Activated CD4-positive, alpha-beta memory T cell treated with anti-CD3 and anti-CD28 coated beads, Interleukin-2, amount 10 ng/mL, durations not matched to agents 7 days and 5 days (primary cell): ENCODE measurements at regions not wholly inside any gene's neighbourhood (a gene's known extent, or its start where the extent isn't known, plus 50 kb on each side); places are given as distances from the start of the nearest gene placed in this dataset.

Source experiments
- CTCF ChIA-PET: fragments of 350-600 bp; sonication (Branson Sonifier 250); formaldehyde crosslinking; loops from one replicate; lab custom pipeline; 2021; ENCODE audit warnings: antibody characterized with exemption, inconsistent platforms; lab: Charles Lee
- POLR2A ChIA-PET: fragments of 350-600 bp; sonication (Branson Sonifier 250); formaldehyde crosslinking; loops from one replicate; lab custom pipeline; 2021; ENCODE audit warnings: antibody characterized with exemption; lab: Charles Lee
- DNase-seq: peaks from one replicate; pipeline ENCODE4 v3.0.0-alpha.2; 2020
- H3K27ac Mint-ChIP-seq: one replicate; pipeline ENCODE4 v1.8.0; 2021; ENCODE audit warnings: mild to moderate bottlenecking, mixed read lengths
- H3K27me3 Mint-ChIP-seq: one replicate; pipeline ENCODE4 v1.8.0; 2021; ENCODE audit warnings: mixed read lengths
- H3K36me3 Mint-ChIP-seq: one replicate; pipeline ENCODE4 v1.8.0; 2021; ENCODE audit warnings: low read depth, mixed read lengths
- H3K4me1 Mint-ChIP-seq: one replicate; pipeline ENCODE4 v1.8.0; 2021; ENCODE audit warnings: mixed read lengths
- H3K4me3 Mint-ChIP-seq: one replicate; pipeline ENCODE4 v1.8.0; 2021; ENCODE audit warnings: mild to moderate bottlenecking, mixed read lengths
- H3K9me3 Mint-ChIP-seq: one replicate; pipeline ENCODE4 v1.8.0; 2021; ENCODE audit warnings: mixed read lengths

DNA sequence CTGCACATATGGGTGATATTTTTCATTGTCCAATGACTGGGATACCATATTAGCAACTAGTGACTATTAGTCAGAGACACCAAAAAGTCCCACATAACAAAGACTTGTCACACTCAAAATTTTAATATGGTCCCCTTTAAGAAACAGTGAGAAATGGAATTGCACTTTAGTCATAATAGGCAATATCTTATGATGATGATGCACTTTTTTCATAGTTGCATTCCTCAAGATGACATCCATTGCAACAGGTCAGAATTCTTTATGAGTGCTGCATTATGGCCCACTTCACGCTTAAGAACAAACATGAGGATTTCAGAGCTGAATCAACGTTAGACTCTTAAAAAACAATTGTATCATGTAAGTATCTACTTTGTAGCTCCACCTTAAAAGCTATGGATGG is 608.4 kb upstream of the HTR2C start:
- no peak for DNase-seq
- no peak overlapping the region for H3K4me3 Mint-ChIP-seq
- H3K27me3 Mint-ChIP-seq, result no peaks in the 10 kb centered on the region
- H3K4me1 Mint-ChIP-seq, result no peaks in the 10 kb centered on the region
- no peak overlapping the region for H3K27ac Mint-ChIP-seq
- H3K36me3 Mint-ChIP-seq, result no peaks in the 10 kb centered on the region
- ChIA-PET CTCF (no interaction called here), POLR2A (no interaction called here)
- H3K9me3 Mint-ChIP-seq, result no peaks in the 10 kb centered on the region

DNA sequence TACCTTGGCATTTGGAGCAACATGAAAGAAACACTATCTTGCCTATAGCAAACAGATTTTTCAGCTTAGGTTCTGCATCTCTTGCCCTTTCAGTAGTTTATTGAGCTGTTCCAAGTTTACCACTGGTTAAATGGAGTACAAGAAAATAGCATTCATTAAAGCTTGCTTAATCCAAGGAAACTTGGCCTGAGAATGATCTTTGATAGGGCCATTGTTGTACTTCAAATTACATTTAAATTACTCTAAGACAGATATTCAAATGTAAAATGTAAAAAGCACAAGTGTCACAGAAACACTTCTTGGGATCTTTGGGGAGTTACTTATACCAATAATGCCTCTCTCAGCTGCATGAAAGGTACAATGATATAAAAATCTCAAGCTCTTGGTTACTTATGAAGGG is 609.0 kb upstream of the HTR2C start:
- H3K27ac Mint-ChIP-seq, result no peak overlapping the region
- H3K36me3 Mint-ChIP-seq, result no peaks in the 10 kb centered on the region
- H3K9me3 Mint-ChIP-seq, result no peaks in the 10 kb centered on the region
- POLR2A ChIA-PET, result no interaction called here
- no peak overlapping the region for H3K4me3 Mint-ChIP-seq
- no peaks in the 10 kb centered on the region for H3K4me1 Mint-ChIP-seq
- no peak for DNase-seq
- CTCF ChIA-PET, result no interaction called here
- no peaks in the 10 kb centered on the region for H3K27me3 Mint-ChIP-seq

DNA sequence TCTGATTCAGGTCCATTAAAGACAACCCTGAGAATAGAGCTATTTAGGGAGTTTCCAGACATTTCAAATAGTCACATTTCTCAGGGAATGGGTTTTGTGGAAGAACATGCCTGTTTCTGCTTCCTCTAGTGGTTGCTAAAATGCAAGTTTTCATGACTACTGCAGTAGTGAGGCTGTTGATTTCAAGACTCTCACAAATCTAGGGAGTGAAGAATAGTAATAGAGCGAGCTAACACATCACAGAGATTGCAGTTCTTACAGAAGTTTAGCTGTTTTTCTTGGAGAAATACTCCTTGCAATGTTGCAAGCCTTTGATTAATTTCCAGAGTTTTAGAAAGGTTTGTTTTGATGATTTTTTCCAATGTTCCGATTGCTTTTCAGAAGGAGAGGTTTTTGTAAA is 610.2 kb upstream of the HTR2C start:
- no peaks in the 10 kb centered on the region for H3K9me3 Mint-ChIP-seq
- no peak overlapping the region for H3K27ac Mint-ChIP-seq
- POLR2A ChIA-PET, result no interaction called here
- no peaks in the 10 kb centered on the region for H3K27me3 Mint-ChIP-seq
- CTCF ChIA-PET, result no interaction called here
- no peak overlapping the region for H3K4me3 Mint-ChIP-seq
- H3K4me1 Mint-ChIP-seq, result no peaks in the 10 kb centered on the region
- H3K36me3 Mint-ChIP-seq, result no peaks in the 10 kb centered on the region
- DNase-seq, result no peak

DNA sequence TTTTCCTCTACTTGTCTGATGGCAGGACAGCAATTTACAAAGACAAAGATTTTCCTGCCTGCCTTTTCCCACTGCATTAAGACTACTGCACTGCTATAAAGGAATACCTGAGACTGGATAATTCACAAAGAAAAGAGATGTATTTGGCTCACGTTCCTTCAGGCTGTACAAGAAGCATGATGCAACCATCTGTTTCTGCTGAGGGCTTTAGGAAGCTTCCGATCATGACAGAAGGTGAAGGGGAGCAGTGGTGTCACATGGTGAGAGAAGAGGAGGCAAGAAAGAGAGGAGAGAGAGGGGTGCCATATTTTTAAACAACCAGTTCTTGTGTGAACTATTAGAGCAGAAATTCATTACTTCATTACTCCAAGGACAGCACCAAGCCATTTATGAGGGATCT is 617.1 kb upstream of the HTR2C start:
- no peak overlapping the region for H3K27ac Mint-ChIP-seq
- CTCF ChIA-PET, result no interaction called here
- no peaks in the 10 kb centered on the region for H3K4me1 Mint-ChIP-seq
- H3K27me3 Mint-ChIP-seq, result no peaks in the 10 kb centered on the region
- POLR2A ChIA-PET, result no interaction called here
- no peaks in the 10 kb centered on the region for H3K36me3 Mint-ChIP-seq
- no peak for DNase-seq
- no peak overlapping the region for H3K4me3 Mint-ChIP-seq
- H3K9me3 Mint-ChIP-seq, result no peaks in the 10 kb centered on the region

DNA sequence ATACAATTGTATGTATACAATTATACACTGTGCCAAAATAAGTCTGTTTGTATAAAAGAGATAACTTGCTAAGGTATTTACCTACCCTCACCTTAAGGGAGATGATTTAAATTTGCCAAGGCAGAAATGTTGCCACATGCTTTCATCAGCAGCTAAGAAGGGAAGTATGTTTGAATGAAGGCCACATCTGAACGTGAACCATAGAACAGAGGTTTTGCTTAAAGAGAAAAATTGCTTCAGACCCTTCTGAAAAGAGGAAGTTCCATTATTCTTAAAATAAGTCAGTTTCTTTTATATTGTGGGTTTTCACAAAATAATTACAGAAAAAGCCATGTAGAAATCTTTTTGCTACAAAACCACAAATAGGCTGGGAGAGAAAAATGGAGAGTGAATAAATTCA is 621.5 kb upstream of the HTR2C start:
- no peak for DNase-seq
- H3K27ac Mint-ChIP-seq, result no peak overlapping the region
- H3K9me3 Mint-ChIP-seq, result no peaks in the 10 kb centered on the region
- H3K36me3 Mint-ChIP-seq, result no peaks in the 10 kb centered on the region
- ChIA-PET POLR2A (no interaction called here), CTCF (no interaction called here)
- no peaks in the 10 kb centered on the region for H3K4me1 Mint-ChIP-seq
- no peaks in the 10 kb centered on the region for H3K27me3 Mint-ChIP-seq
- H3K4me3 Mint-ChIP-seq, result no peak overlapping the region

DNA sequence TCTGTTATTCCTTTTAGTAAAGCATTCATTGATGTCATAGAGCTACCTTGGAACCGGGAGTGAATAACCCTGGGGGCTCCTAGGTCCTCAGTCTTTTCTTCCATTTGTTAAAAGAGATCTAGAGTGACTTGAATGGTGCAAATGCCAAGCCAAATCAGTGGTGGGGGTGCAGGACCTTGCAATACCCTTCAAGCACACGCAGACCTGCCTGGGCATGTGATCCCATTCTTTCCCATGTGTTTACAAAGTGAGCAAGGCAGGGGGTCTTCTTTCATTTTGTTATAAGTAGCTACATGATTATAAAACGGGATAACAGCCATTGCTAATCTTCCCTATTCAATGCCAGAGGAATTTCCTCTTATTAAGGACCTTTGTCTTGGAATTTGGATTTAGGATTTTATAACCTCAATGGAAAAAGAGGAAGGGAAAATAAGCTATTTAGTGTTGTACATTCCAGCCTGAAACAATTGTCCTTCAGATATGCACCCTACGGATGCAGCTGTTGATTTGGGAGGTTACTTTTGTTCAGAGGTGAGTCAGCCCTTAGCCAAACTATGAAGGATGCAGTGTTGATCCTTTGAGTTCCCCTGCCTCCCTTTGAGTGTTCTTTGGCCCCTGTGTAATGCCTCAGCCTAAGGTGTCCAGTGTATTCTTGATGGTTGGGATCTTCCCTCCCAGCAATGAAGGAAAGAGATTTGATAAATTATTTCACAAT is 623.8 kb upstream of the HTR2C start:
- Mint-ChIP-seq H3K4me1 (no peaks in the 10 kb centered on the region), H3K36me3 (no peaks in the 10 kb centered on the region), H3K27me3 (no peaks in the 10 kb centered on the region), H3K9me3 (no peaks in the 10 kb centered on the region), H3K4me3 (no peak overlapping the region), H3K27ac (no peak overlapping the region)
- DNase-seq, result no peak
- CTCF ChIA-PET, result no interaction called here
- POLR2A ChIA-PET, result no interaction called here

DNA sequence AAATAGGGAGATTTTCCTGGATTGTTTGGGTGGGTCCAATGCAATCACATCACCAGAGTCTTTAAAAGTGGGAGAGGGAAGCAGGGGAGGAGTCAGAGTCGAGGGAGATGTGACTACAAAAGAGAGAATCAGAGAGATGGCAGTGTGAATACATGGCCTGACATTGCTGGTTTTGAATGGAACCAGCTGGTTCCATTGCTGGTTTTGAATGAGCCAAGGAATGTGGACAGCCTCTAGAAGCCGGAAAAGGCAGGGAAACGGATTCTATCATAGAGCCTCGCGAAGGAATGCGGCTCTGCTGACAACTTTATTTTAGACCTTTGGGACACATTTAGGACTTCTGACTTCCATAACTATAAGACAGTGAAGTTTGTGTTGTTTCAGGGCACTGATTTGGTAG is 627.0 kb upstream of the HTR2C start:
- H3K27ac Mint-ChIP-seq, result no peak overlapping the region
- ChIA-PET CTCF (interaction anchor here (0.5 kb wide), 1 partner anchor 97 kb away, joined by 3 read pairs; no protein-coding TSS in a partner anchor), POLR2A (no interaction called here)
- no peaks in the 10 kb centered on the region for H3K9me3 Mint-ChIP-seq
- no peaks in the 10 kb centered on the region for H3K36me3 Mint-ChIP-seq
- H3K4me3 Mint-ChIP-seq, result no peak overlapping the region
- DNase-seq, result no peak
- H3K27me3 Mint-ChIP-seq, result no peaks in the 10 kb centered on the region
- H3K4me1 Mint-ChIP-seq, result no peaks in the 10 kb centered on the region

DNA sequence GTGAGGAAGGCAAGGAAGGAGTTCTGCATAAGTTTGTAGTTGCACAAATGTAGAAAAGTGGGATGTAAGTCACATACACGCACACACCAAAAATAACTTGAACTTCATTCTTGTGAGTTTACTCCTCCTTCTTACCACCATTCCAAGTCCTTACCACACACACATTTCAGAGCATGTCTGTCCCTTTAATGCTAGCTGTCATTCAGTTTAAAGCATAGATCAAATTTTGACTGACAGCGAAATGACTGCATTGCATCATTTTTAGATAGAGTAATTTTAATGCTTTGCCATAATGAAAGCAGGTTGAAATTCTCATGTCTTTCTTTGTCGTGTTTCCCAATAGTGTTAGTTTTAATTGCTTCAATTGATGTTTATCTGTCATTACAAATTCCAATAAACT is 629.6 kb upstream of the HTR2C start:
- Mint-ChIP-seq H3K27me3 (no peaks in the 10 kb centered on the region), H3K4me3 (no peak overlapping the region), H3K9me3 (no peaks in the 10 kb centered on the region), H3K4me1 (no peaks in the 10 kb centered on the region), H3K36me3 (no peaks in the 10 kb centered on the region), H3K27ac (no peak overlapping the region)
- ChIA-PET CTCF (no interaction called here), POLR2A (no interaction called here)
- DNase-seq, result no peak

DNA sequence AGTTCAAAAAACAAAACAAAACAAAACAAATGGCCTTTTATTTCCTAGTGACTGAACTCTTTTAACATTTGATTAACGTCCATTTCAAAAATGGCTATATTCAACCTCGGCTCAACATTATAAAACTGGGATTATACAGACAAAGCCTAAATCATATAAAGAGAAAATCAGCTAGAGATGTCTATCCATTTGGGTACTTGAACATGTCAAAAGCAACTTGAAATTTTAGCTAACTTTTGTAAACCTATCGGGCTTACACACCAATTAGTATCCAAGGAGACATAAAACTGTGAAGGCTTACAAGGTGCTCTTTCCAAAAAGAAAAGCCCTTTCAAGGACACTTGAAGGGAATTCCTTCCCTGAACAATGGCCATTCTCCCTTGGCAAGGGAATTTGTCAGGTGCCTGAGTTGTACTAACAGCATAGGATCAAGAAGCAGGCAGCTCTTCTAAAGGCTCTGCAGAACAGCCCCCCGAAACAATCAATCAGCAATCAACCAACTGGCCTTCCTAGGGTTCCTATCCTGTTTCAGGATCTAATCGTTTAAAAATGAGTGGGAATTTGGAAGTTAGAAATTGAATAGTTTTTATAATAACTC is 633.7 kb upstream of the HTR2C start:
- CTCF ChIA-PET, result no interaction called here
- no peaks in the 10 kb centered on the region for H3K27me3 Mint-ChIP-seq
- H3K4me1 Mint-ChIP-seq, result no peaks in the 10 kb centered on the region
- H3K36me3 Mint-ChIP-seq, result no peaks in the 10 kb centered on the region
- no peaks in the 10 kb centered on the region for H3K9me3 Mint-ChIP-seq
- no peak for DNase-seq
- POLR2A ChIA-PET, result no interaction called here
- H3K27ac Mint-ChIP-seq, result no peak overlapping the region
- no peak overlapping the region for H3K4me3 Mint-ChIP-seq

DNA sequence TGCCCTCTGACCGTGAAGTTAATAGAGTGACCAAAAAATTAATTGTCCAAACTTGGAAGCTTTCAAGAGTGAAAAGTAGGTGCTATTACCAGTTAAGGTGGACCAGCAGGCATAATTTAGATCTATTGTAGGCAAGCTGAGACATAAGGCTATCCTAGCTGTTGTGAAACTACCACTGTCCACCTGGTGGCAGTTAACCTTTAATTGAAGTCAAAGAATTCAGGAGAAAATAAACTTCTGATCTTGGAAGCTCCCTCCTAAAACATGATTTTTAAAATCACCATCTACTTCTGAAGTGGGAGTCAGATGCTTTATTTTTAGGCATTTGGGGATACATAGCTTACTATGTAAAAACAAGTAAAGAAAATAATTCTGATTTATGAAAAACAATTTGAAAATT is 636.3 kb upstream of the HTR2C start:
- Mint-ChIP-seq H3K4me1 (no peaks in the 10 kb centered on the region), H3K27me3 (no peaks in the 10 kb centered on the region), H3K9me3 (no peaks in the 10 kb centered on the region), H3K27ac (no peak overlapping the region), H3K4me3 (no peak overlapping the region), H3K36me3 (no peaks in the 10 kb centered on the region)
- no peak for DNase-seq
- ChIA-PET CTCF (no interaction called here), POLR2A (no interaction called here)

DNA sequence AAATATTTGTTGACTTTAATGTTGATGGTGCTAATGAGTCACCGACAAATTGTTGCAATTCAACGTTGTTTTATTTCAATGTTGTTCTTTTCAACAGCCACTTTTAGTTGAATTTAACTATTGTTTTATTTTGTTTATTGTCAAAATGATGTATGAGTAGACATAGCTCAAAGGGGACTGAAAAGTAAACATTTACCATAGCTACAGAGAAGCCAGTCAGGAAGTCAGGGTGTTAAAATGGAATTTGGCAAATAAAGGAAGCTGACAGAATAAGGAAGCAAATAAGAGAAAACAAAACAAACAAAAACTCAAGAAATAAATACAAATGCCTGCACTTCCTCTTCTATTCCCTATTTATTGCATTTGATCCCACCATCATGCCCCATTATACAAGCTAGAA is 648.4 kb upstream of the HTR2C start:
- no peak overlapping the region for H3K27ac Mint-ChIP-seq
- no peaks in the 10 kb centered on the region for H3K36me3 Mint-ChIP-seq
- no peak overlapping the region for H3K4me3 Mint-ChIP-seq
- no peaks in the 10 kb centered on the region for H3K9me3 Mint-ChIP-seq
- POLR2A ChIA-PET, result no interaction called here
- H3K27me3 Mint-ChIP-seq, result no peaks in the 10 kb centered on the region
- DNase-seq, result no peak
- no peaks in the 10 kb centered on the region for H3K4me1 Mint-ChIP-seq
- CTCF ChIA-PET, result no interaction called here

DNA sequence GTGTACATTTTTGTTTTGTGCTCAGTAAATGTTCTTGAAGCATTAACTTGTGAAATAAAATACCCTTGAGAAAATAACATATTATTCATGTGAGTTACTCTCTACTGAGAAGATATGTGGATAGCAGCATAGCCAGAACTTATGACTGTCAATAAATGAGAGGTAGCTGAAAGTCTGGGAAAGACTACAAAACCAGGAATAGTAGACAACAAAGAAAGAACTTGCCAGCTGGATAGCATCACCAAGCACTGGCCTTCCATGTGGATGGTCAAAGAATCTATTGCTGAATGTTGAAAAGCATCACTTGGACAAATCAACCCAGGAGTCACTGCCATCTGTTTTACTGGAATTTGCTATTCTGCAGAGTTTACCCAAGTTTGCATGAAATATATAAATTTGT is 650.0 kb upstream of the HTR2C start:
- ChIA-PET POLR2A (no interaction called here), CTCF (no interaction called here)
- no peak for DNase-seq
- no peaks in the 10 kb centered on the region for H3K4me1 Mint-ChIP-seq
- H3K4me3 Mint-ChIP-seq, result no peak overlapping the region
- no peaks in the 10 kb centered on the region for H3K36me3 Mint-ChIP-seq
- H3K27ac Mint-ChIP-seq, result no peak overlapping the region
- H3K27me3 Mint-ChIP-seq, result no peaks in the 10 kb centered on the region
- H3K9me3 Mint-ChIP-seq, result no peaks in the 10 kb centered on the region

DNA sequence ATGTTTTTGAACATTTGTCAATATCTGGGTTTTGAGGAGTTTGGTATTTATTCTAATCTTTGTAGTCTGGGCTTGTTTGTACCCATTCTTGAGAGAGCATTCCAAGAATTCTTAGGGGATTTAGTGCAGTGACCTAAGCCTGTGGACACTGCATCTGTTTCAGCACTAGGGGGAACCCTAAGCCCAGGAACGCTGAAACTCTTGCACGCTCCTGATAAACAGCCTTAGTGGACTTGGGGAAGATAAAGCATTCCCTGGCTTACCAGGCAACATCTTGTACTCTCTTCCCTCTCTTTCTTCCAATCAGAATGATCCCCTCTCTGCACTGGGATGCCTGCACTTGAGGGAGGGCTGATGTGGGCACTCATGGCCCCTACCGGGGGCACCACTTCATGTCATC is 654.9 kb upstream of the HTR2C start:
- no peak for DNase-seq
- H3K4me3 Mint-ChIP-seq, result no peak overlapping the region
- CTCF ChIA-PET, result no interaction called here
- H3K9me3 Mint-ChIP-seq, result no peaks in the 10 kb centered on the region
- POLR2A ChIA-PET, result no interaction called here
- no peak overlapping the region for H3K27ac Mint-ChIP-seq
- no peaks in the 10 kb centered on the region for H3K36me3 Mint-ChIP-seq
- H3K4me1 Mint-ChIP-seq, result no peaks in the 10 kb centered on the region
- no peaks in the 10 kb centered on the region for H3K27me3 Mint-ChIP-seq

DNA sequence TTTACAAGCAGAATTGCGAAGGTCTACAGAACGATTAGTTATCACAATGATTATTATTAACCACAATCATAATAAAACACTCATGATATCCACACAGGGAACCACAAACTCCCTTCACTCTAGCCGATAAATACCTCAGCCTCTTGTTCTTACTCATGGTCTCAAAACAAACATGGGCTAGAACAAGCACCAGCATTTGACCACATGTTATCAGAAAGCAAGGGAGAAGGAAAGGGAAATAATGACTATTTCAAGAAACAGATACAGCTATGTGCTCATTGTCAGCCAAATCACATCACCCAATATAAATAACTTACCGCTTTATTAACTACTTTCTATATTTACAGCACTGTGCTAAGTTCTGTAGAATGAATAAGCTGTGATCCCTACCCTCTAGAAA is 663.2 kb upstream of the HTR2C start:
- Mint-ChIP-seq H3K27me3 (no peaks in the 10 kb centered on the region), H3K27ac (no peak overlapping the region), H3K4me1 (no peaks in the 10 kb centered on the region), H3K9me3 (peaks cover 2% of the 10 kb centered on the region), H3K4me3 (no peak overlapping the region), H3K36me3 (no peaks in the 10 kb centered on the region)
- ChIA-PET POLR2A (no interaction called here), CTCF (no interaction called here)
- DNase-seq, result no peak
